HFFc6 (cell line): ENCODE measurements at regions not wholly inside any gene's neighbourhood (a gene's known extent, or its start where the extent isn't known, plus 50 kb on each side); places are given as distances from the start of the nearest gene placed in this dataset.

Experiments used
- DNase-seq: peaks from one replicate; pipeline ENCODE4 v3.0.0-alpha.2; 2018
- H3K27ac Mint-ChIP-seq: 2 replicates; pipeline ENCODE4 v1.8.0; 2020; ENCODE audit warnings: mild to moderate bottlenecking, mixed read lengths
- H3K27me3 Mint-ChIP-seq: 2 replicates; pipeline ENCODE4 v1.8.0; 2021; ENCODE audit warnings: mild to moderate bottlenecking, moderate library complexity, mixed read lengths; ENCODE audit not compliant: insufficient read depth
- H3K36me3 Mint-ChIP-seq: 2 replicates; pipeline ENCODE4 v1.8.0; 2021; ENCODE audit warnings: low read depth, mixed read lengths
- H3K4me1 Mint-ChIP-seq: 2 replicates; pipeline ENCODE4 v1.8.0; 2020; ENCODE audit warnings: low read depth, mixed read lengths
- H3K4me3 Mint-ChIP-seq: 2 replicates; pipeline ENCODE4 v1.8.0; 2020; ENCODE audit warnings: mild to moderate bottlenecking, moderate library complexity, mixed read lengths
- H3K9me3 Mint-ChIP-seq: 2 replicates; pipeline ENCODE4 v1.8.0; 2020; ENCODE audit warnings: mild to moderate bottlenecking, mixed read lengths
- TF ChIP-seq, protein P1 (sequence below): fragments of 200-600 bp; sonication (generic); IDR thresholded peaks from 2 replicates; pipeline ENCODE4 v1.5.0; 2021; ENCODE audit warnings: antibody characterized with exemption, mild to moderate bottlenecking

- no peaks in the 10 kb centered on the region for H3K27me3 Mint-ChIP-seq
- DNase-seq: no peak
- H3K4me1 Mint-ChIP-seq: no peaks in the 10 kb centered on the region
These were observed 456.8 kb downstream of the TRIML1 start for GRCh38 chr4:188596021-188596420.

GRCh38 chr4:188603646-188604045, 464.4 kb downstream of the TRIML1 start:
- H3K27ac Mint-ChIP-seq: no peak overlapping the region
- DNase-seq: no peak
- H3K4me1 Mint-ChIP-seq: peaks cover 6% of the 10 kb centered on the region; the same call in 1 of the 2 replicates
- no peaks in the 10 kb centered on the region for H3K36me3 Mint-ChIP-seq
- peaks cover 4% of the 10 kb centered on the region; the same call in 1 of the 2 replicates for H3K9me3 Mint-ChIP-seq
- H3K4me3 Mint-ChIP-seq: no peak overlapping the region
- TF ChIP-seq, protein P1, sequence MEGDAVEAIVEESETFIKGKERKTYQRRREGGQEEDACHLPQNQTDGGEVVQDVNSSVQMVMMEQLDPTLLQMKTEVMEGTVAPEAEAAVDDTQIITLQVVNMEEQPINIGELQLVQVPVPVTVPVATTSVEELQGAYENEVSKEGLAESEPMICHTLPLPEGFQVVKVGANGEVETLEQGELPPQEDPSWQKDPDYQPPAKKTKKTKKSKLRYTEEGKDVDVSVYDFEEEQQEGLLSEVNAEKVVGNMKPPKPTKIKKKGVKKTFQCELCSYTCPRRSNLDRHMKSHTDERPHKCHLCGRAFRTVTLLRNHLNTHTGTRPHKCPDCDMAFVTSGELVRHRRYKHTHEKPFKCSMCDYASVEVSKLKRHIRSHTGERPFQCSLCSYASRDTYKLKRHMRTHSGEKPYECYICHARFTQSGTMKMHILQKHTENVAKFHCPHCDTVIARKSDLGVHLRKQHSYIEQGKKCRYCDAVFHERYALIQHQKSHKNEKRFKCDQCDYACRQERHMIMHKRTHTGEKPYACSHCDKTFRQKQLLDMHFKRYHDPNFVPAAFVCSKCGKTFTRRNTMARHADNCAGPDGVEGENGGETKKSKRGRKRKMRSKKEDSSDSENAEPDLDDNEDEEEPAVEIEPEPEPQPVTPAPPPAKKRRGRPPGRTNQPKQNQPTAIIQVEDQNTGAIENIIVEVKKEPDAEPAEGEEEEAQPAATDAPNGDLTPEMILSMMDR: no peak
- no peaks in the 10 kb centered on the region; the same call in 1 of the 2 replicates for H3K27me3 Mint-ChIP-seq

More at GRCh38 chr4:188596021-188596420, 456.8 kb downstream of the TRIML1 start:
- Mint-ChIP-seq H3K27ac (no peak overlapping the region), H3K9me3 (no peaks in the 10 kb centered on the region; the same call in 1 of the 2 replicates), H3K4me3 (no peak overlapping the region), H3K36me3 (no peaks in the 10 kb centered on the region)
- TF ChIP-seq, protein P1: no peak

GRCh38 chr4:188606635-188607034, 467.4 kb downstream of the TRIML1 start:
- no peaks in the 10 kb centered on the region for H3K36me3 Mint-ChIP-seq
- peaks cover 6% of the 10 kb centered on the region; the same call in 1 of the 2 replicates for H3K4me1 Mint-ChIP-seq

GRCh38 chr4:188611143-188611542, 471.9 kb downstream of the TRIML1 start:
- no peak for DNase-seq
- peaks cover 11% of the 10 kb centered on the region; the same call in 1 of the 2 replicates for H3K9me3 Mint-ChIP-seq
- H3K27me3 Mint-ChIP-seq: no peaks in the 10 kb centered on the region
- no peak overlapping the region for H3K27ac Mint-ChIP-seq
- H3K4me3 Mint-ChIP-seq: no peak overlapping the region
- no peaks in the 10 kb centered on the region; the same call in 1 of the 2 replicates for H3K4me1 Mint-ChIP-seq
- TF ChIP-seq, protein P1: no peak
- no peaks in the 10 kb centered on the region for H3K36me3 Mint-ChIP-seq

More at GRCh38 chr4:188606635-188607034, 467.4 kb downstream of the TRIML1 start:
- no peaks in the 10 kb centered on the region; the same call in 1 of the 2 replicates for H3K27me3 Mint-ChIP-seq
- peaks cover 4% of the 10 kb centered on the region; the same call in 1 of the 2 replicates for H3K9me3 Mint-ChIP-seq
- no peak overlapping the region for H3K4me3 Mint-ChIP-seq
- DNase-seq: no peak
- H3K27ac Mint-ChIP-seq: no peak overlapping the region
- TF ChIP-seq, protein P1: no peak

DNA sequence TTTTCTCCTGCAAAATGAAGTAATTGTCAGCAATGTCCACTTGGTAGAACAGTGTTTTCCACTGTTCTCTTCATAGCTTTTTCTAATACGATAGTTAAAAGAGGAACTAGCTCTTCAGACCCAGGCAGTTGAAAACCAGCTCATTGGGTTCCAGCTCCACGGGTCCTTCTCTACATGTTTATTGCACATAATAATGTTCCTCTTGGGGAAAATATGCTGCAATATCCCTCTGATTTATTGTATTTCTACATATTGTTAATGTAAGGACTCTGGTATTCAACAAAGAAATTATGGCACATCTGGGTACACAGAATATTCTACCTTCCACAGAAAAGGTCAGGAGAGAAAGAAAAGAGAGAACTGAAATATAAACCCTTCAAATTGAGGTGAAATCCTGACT, 473.4 kb downstream of the TRIML1 start:
- no peak for DNase-seq
- Mint-ChIP-seq H3K36me3 (no peaks in the 10 kb centered on the region), H3K27ac (no peak overlapping the region), H3K4me1 (no peaks in the 10 kb centered on the region; the same call in 1 of the 2 replicates), H3K4me3 (no peak overlapping the region), H3K9me3 (peaks cover 18% of the 10 kb centered on the region; the same call in 1 of the 2 replicates), H3K27me3 (no peaks in the 10 kb centered on the region)
- TF ChIP-seq, protein P1: no peak
